ENCODE measurements at regions not wholly inside any gene's neighbourhood (a gene's known extent, or its start where the extent isn't known, plus 50 kb on each side); places are given as distances from the start of the nearest gene placed in this dataset.

- TF ChIP-seq CTCF (IDR thresholded peaks at IDR 0.05; ENCODE audit: poor library complexity, severe bottlenecking), result no peak
- TF ChIP-seq EZH2 (IDR thresholded peaks at IDR 0.05; ENCODE audit: borderline replicate concordance, insufficient read depth, low read length, poor library complexity, severe bottlenecking), result no peak
- TF ChIP-seq MXI1 (conservative IDR thresholded peaks at IDR 0.05; ENCODE audit: poor library complexity, severe bottlenecking), result no peak
- no peak for TF ChIP-seq EP300 (conservative IDR thresholded peaks at IDR 0.05; ENCODE audit: poor library complexity, severe bottlenecking)
- peak; percentile 43 for TF ChIP-seq POLR2AphosphoS5 (IDR thresholded peaks at IDR 0.05)
- TF ChIP-seq RAD21 (conservative IDR thresholded peaks at IDR 0.05), result no peak
- no peak for TF ChIP-seq REST (IDR thresholded peaks at IDR 0.05; ENCODE audit: borderline replicate concordance)
These were observed 1358.6 kb upstream of the GJE1 start for GRCh38 chr6:140774080-140774505.

Data from neural cell (in vitro differentiated cells).